AG04450 (cell line): ENCODE measurements at regions not wholly inside any gene's neighbourhood (a gene's known extent, or its start where the extent isn't known, plus 50 kb on each side); places are given as distances from the start of the nearest gene placed in this dataset.

Experiments
- CTCF ChIA-PET: fragments of 300-600, 350-600 bp; formaldehyde crosslinking; extraction: SDS; loops from one replicate; lab custom pipeline; 2022; ENCODE audit warnings: antibody characterized with exemption, inconsistent platforms; lab: Charles Lee
- POLR2A ChIA-PET: fragments of 350-600 bp; formaldehyde crosslinking; extraction: SDS; loops from one replicate; lab custom pipeline; 2021; ENCODE audit warnings: antibody characterized with exemption, inconsistent platforms; lab: Yijun Ruan, JAX
- DNase-seq: peaks from one replicate; pipeline ENCODE4 v3.0.0-alpha.2; 2011; ENCODE audit warnings: low read depth, low spot score
- H3K27ac ChIP-seq: one replicate; pipeline ENCODE4 v1.5.1; 2012; ENCODE audit warnings: low read depth, low read length, control low read depth
- H3K27me3 ChIP-seq: one replicate; pipeline ENCODE4 v1.6.0; 2012; ENCODE audit warnings: low read length; ENCODE audit not compliant: control insufficient read depth, insufficient read depth
- H3K4me3 ChIP-seq: 2 replicates; pipeline ENCODE4 v1.5.1; 2011; ENCODE audit warnings: mild to moderate bottlenecking, low read depth, low read length, control low read depth
- H3K9me3 ChIP-seq: 2 replicates; pipeline ENCODE4 v1.5.1; 2012; ENCODE audit warnings: low read length; ENCODE audit not compliant: control insufficient read depth, insufficient read depth
- CTCF ChIP-seq: IDR thresholded peaks from 2 replicates; pipeline ENCODE4 v1.5.1; 2011; ENCODE audit warnings: low read depth, low read length, control low read depth, inconsistent platforms

- TF ChIP-seq CTCF = no peak
- Histone ChIP-seq H3K4me3 (no peak overlapping the region), H3K27me3 (no peaks in the 10 kb centered on the region), H3K27ac (no peak overlapping the region), H3K9me3 (peaks cover 6% of the 10 kb centered on the region)
- DNase-seq = no peak
- ChIA-PET CTCF (no interaction called here), POLR2A (no interaction called here)
Measured at GRCh38 chr7:125386211-125386610, 456.6 kb upstream of the POT1 start.

- ChIA-PET CTCF (no interaction called here), POLR2A (no interaction called here)
- Histone ChIP-seq H3K27ac (no peak overlapping the region), H3K27me3 (no peaks in the 10 kb centered on the region), H3K4me3 (no peak overlapping the region), H3K9me3 (peaks cover 6% of the 10 kb centered on the region)
- no peak for TF ChIP-seq CTCF
- DNase-seq = no peak
Measured at GRCh38 chr7:125383324-125383723, 453.7 kb upstream of the POT1 start.

GRCh38 chr7:125382401-125382800 is 452.8 kb upstream of the POT1 start:
- TF ChIP-seq CTCF = no peak
- CTCF ChIA-PET = no interaction called here
- H3K27me3 ChIP-seq = no peaks in the 10 kb centered on the region
- H3K27ac ChIP-seq = no peak overlapping the region
- POLR2A ChIA-PET = no interaction called here
- DNase-seq = no peak
- H3K4me3 ChIP-seq = no peak overlapping the region
- peaks cover 6% of the 10 kb centered on the region for H3K9me3 ChIP-seq

- Histone ChIP-seq H3K9me3 (no peaks in the 10 kb centered on the region), H3K4me3 (no peak overlapping the region), H3K27ac (no peak overlapping the region), H3K27me3 (no peaks in the 10 kb centered on the region)
- POLR2A ChIA-PET = no interaction called here
- no peak for TF ChIP-seq CTCF
- CTCF ChIA-PET = interaction anchor here (0.7 kb wide), 1 partner anchor 202 kb away, joined by 3 read pairs; no protein-coding TSS in a partner anchor
- DNase-seq = no peak
Measured at GRCh38 chr7:125375942-125376341, 446.3 kb upstream of the POT1 start.

GRCh38 chr7:125370502-125370901 is 440.9 kb upstream of the POT1 start:
- H3K27me3 ChIP-seq = no peaks in the 10 kb centered on the region
- peaks cover 3% of the 10 kb centered on the region; the same call in 1 of the 2 replicates for H3K9me3 ChIP-seq
- TF ChIP-seq CTCF = no peak
- CTCF ChIA-PET = no interaction called here
- no peak overlapping the region for H3K4me3 ChIP-seq
- DNase-seq = no peak
- POLR2A ChIA-PET = no interaction called here
- H3K27ac ChIP-seq = no peak overlapping the region
